PFSK-1 (cell line): ENCODE measurements at regions not wholly inside any gene's neighbourhood (a gene's known extent, or its start where the extent isn't known, plus 50 kb on each side); places are given as distances from the start of the nearest gene placed in this dataset.

Experiments
- FOXP2 ChIP-seq: optimal IDR thresholded peaks from 2 replicates; pipeline ENCODE3; 2011; ENCODE audit warnings: borderline replicate concordance, control low read depth, inconsistent platforms; ENCODE audit not compliant: insufficient read depth; ENCODE audit errors: extremely low read length, extremely low read depth
- POLR2AphosphoS5 ChIP-seq: IDR thresholded peaks from 2 replicates; pipeline ENCODE4 v1.6.1; 2012; ENCODE audit warnings: low read depth, mild to moderate bottlenecking, control low read depth, low read length, moderate library complexity
- REST ChIP-seq, 2 experiments: IDR thresholded peaks; 2 replicates each; pipeline versions ENCODE4 v1.6.1 to v1.8.0; 2011 to 2012; ENCODE audit warnings: low read depth in 2 of 2, low read length in 2 of 2, control low read depth in 1 of 2, inconsistent platforms in 1 of 2, mild to moderate bottlenecking in 1 of 2, moderate library complexity in 1 of 2; ENCODE audit not compliant: insufficient read depth in 1 of 2
- SIN3A ChIP-seq: IDR thresholded peaks from 2 replicates; pipeline ENCODE4 v1.6.1; 2012; ENCODE audit warnings: mild to moderate bottlenecking, low read length, moderate library complexity, borderline replicate concordance; ENCODE audit not compliant: insufficient read depth
- TAF1 ChIP-seq: IDR thresholded peaks from 2 replicates; pipeline ENCODE4 v1.6.1; 2012; ENCODE audit warnings: low read length, control low read depth, borderline replicate concordance; ENCODE audit not compliant: insufficient read depth

GRCh38 chr4:79700356-79700755 lies 292.3 kb upstream of the GK2 start:
- TF ChIP-seq TAF1 (no peak), SIN3A (no peak), FOXP2 (no peak), REST (IDR thresholded peaks at IDR 0.05; ENCODE audit: insufficient read depth in 1 of 2, low read depth in 2 of 2, low read length in 2 of 2) (no peak), POLR2AphosphoS5 (no peak)

- no peak for TF ChIP-seq REST (IDR thresholded peaks at IDR 0.05; ENCODE audit: insufficient read depth in 1 of 2, low read depth in 2 of 2, low read length in 2 of 2)
- no peak for TF ChIP-seq FOXP2
- TF ChIP-seq SIN3A = no peak
- TF ChIP-seq TAF1 = no peak
- no peak for TF ChIP-seq POLR2AphosphoS5
Observed at GRCh38 chr4:79697444-79697843, 289.4 kb upstream of the GK2 start.

- TF ChIP-seq POLR2AphosphoS5 (no peak), TAF1 (no peak)
Observed at GRCh38 chr4:79695848-79696247, 287.8 kb upstream of the GK2 start.

GRCh38 chr4:79689740-79690139 lies 281.7 kb upstream of the GK2 start:
- TF ChIP-seq REST (IDR thresholded peaks at IDR 0.05; ENCODE audit: insufficient read depth in 1 of 2, low read depth in 2 of 2, low read length in 2 of 2) = no peak
- no peak for TF ChIP-seq FOXP2
- no peak for TF ChIP-seq SIN3A
- TF ChIP-seq POLR2AphosphoS5 = no peak
- no peak for TF ChIP-seq TAF1

GRCh38 chr4:79688691-79689090 lies 280.7 kb upstream of the GK2 start:
- TF ChIP-seq FOXP2 (no peak), TAF1 (no peak), SIN3A (no peak), REST (IDR thresholded peaks at IDR 0.05; ENCODE audit: insufficient read depth in 1 of 2, low read depth in 2 of 2, low read length in 2 of 2) (no peak), POLR2AphosphoS5 (no peak)

GRCh38 chr4:79687006-79687405 lies 279.0 kb upstream of the GK2 start:
- TF ChIP-seq REST (IDR thresholded peaks at IDR 0.05; ENCODE audit: insufficient read depth in 1 of 2, low read depth in 2 of 2, low read length in 2 of 2) (no peak), POLR2AphosphoS5 (no peak), FOXP2 (no peak), SIN3A (no peak), TAF1 (no peak)
